Heart left ventricle (tissue), 13 donors: ENCODE measurements at regions not wholly inside any gene's neighbourhood (a gene's known extent, or its start where the extent isn't known, plus 50 kb on each side); places are given as distances from the start of the nearest gene placed in this dataset.

Source experiments
- CTCF ChIP-seq, 12 donors: fragments of 200-600 bp; sonication (generic) in 4 of 12; IDR thresholded peaks; one replicate each; pipeline versions ENCODE4 v1.5.0 to v1.8.0; 2018 to 2022; ENCODE audit warnings: antibody characterized with exemption in 12 of 12, mild to moderate bottlenecking in 5 of 12
- POLR2A ChIP-seq, 2 donors: fragments of 450-650 bp; IDR thresholded peaks; one replicate each; pipeline ENCODE4 v1.6.1; 2017; ENCODE audit warnings: antibody characterized with exemption in 2 of 2, mild to moderate bottlenecking in 2 of 2, moderate library complexity in 2 of 2
- donor health status: ischemic (EF 13 %, LVEDD 7.1; RV severe dilation, severe dysfunction).
- donor health status: DM: no; HTN: yes; CAD: no.
- donor health status: DM: no; HTN: no; CAD: no.
- donor health status: ischemic (EF 25% LVEDD 6.9; RV normal size, moderate dysfunction).
- donor health status: ischemic (EF 25% LVEDD 5.7; RV mildly dilated, moderate dysfunction).
- donor health status: ischemic (EF 35%, LVEDD 5.7; RV mildly dilated, moderate dysfunction).
- donor health status: nonischemic (EF 11% LVEDD 7.7; RV severe dilation, severe dysfunction).
- donor health status: DM: yes; HTN: yes; CAD: no.
- donor health status: PGD.
- donor health status: ischemic (EF 29% LVEDD 5.4; RV normal size, mild dysfunction).
- donor health status: nonischemic (EF 23%, LVEDD 6.1; RV moderate dilation, normal function).

- no peak for TF ChIP-seq CTCF (IDR thresholded peaks at IDR 0.05)
- TF ChIP-seq POLR2A (IDR thresholded peaks at IDR 0.05), result no peak
Observed at GRCh38 chr6:25046942-25047341, 111.2 kb upstream of the RIPOR2 start.
